ENCODE measurements at regions not wholly inside any gene's neighbourhood (a gene's known extent, or its start where the extent isn't known, plus 50 kb on each side); places are given as distances from the start of the nearest gene placed in this dataset.

DNA sequence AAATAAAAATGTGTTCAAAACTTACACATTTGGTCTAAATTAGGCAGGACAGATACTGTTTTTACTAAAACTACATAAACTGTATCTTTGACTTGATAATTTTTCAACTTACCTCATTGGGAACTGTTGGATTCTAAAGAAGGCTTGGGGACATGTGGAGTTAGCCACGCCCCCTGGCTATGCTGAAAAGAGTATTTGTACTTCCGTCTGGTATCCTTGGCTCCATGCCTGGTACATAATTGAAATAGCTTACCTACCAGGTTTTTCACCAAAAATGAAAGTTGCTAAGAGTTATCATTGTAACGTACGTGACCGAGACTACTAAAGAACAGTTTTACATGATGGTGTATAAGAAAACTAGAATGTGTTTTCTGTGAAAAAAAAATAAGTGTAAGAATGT is 604.8 kb upstream of the IGFBP3 start:
- no peak for DNase-seq

DNA sequence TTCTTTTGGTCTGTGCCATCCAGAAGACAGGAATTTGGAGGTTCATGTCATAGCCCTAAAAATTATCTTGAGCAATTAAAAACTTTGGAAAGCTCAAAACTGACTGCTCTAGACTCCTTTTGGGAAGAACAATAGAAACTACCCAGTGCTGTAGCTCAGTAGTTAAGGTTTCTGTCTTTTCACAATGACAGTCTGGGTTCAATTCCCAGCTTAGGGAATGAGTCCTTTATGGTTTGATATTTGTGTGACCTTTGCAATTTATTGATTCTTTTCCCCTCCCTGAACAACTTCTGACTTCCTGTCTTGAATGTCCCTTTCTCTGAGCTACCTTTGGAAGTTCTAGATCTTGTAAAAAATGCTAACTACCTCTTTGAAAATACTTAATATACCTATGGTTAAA is 603.3 kb upstream of the IGFBP3 start:
- no peak for DNase-seq

GRCh38 chr7:46522354-46522906 is 601.4 kb upstream of the IGFBP3 start:
- no peak for DNase-seq

GRCh38 chr7:46518713-46519112 is 597.6 kb upstream of the IGFBP3 start:
- no peak for DNase-seq

DNA sequence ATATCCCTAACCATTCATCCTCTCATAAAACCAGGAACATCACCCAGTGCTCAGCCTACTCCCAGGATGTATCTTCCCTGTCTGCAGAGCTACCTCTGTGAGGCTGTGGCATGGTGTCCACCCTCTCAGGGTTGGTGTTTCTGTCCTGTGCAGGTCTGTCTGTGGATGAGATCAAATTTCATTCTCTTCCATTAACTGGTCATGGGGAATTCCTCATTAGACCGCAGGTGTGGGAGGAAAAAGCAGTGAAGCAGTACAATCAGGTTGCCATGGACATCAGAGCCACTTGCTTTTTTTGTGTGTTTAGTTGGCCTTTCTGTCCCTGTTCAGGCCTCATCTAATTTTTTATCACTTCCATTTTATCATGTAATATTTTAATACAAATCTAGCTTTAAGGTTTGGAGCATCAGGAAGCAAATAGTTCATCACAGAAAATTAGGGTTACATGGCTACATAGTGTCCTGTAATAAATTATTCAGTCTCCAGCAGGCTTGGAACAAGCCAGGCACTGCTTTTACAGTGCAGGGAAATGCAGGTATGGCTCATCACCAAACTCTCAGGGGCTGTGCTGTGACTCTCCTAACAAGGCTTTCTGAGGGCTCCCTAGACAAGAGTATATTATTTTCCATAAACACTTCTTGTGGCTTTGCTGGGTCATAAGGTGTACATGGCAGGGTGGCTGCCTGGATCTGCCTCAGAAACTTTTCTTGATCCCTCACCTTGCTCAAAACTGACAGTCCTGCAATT is 594.9 kb upstream of the IGFBP3 start:
- no peak for DNase-seq

GRCh38 chr7:46513447-46513848 is 592.4 kb upstream of the IGFBP3 start:
- DNase-seq = no peak

GRCh38 chr7:46512891-46513413 is 591.9 kb upstream of the IGFBP3 start:
- no peak for DNase-seq

- no peak for DNase-seq
Observed at GRCh38 chr7:46511442-46512215, 590.6 kb upstream of the IGFBP3 start.

DNA sequence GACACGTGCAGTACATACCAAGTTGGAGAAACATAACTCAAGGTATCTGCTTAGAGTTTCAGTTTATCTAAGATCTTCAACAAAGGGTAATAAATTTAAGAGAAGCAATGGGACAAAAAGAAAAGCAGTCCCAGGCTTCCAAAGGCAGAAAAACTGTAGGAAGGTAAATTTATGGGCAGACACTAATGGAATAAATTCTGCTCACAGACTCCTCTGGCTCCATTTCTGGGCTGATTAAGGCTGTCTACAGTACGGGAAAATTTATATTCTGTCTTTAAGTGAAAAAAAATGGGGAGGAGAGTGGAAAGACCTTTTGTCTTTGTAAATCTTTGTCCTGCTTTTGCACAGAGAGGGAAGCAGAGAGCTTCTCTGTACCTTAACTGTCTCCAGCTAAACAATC is 587.5 kb upstream of the IGFBP3 start:
- DNase-seq = no peak

GRCh38 chr7:46507560-46507959 is 586.5 kb upstream of the IGFBP3 start:
- no peak for DNase-seq

DNA sequence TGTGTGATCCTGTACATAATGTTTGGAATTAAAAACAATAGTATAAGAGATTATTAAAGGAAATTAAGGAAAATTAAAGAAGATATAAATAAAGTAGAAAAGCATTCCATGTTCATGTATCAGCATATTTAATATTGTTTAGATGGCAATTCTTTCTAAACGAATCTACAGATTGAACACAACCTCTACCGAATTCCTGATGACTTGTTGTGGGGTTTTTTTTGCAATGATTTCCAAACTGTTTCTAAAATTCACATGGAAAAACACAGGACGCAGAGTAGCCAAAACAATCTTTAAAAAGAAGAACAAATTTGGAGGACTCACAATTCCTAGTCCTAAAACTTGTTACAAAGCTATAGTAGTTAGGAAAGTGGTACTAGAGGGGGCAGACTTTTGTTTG is 573.4 kb upstream of the IGFBP3 start:
- no peak for DNase-seq

- DNase-seq = peak; percentile 71
Observed at GRCh38 chr7:46494028-46494427, 573.0 kb upstream of the IGFBP3 start.

GRCh38 chr7:46493196-46493595 is 572.1 kb upstream of the IGFBP3 start:
- no peak for DNase-seq

GRCh38 chr7:46492466-46492865 is 571.4 kb upstream of the IGFBP3 start:
- no peak for DNase-seq

GRCh38 chr7:46490406-46490805 is 569.3 kb upstream of the IGFBP3 start:
- no peak for DNase-seq

GRCh38 chr7:46489106-46489505 is 568.0 kb upstream of the IGFBP3 start:
- no peak for DNase-seq

GRCh38 chr7:46488607-46489006 is 567.5 kb upstream of the IGFBP3 start:
- no peak for DNase-seq

DNA sequence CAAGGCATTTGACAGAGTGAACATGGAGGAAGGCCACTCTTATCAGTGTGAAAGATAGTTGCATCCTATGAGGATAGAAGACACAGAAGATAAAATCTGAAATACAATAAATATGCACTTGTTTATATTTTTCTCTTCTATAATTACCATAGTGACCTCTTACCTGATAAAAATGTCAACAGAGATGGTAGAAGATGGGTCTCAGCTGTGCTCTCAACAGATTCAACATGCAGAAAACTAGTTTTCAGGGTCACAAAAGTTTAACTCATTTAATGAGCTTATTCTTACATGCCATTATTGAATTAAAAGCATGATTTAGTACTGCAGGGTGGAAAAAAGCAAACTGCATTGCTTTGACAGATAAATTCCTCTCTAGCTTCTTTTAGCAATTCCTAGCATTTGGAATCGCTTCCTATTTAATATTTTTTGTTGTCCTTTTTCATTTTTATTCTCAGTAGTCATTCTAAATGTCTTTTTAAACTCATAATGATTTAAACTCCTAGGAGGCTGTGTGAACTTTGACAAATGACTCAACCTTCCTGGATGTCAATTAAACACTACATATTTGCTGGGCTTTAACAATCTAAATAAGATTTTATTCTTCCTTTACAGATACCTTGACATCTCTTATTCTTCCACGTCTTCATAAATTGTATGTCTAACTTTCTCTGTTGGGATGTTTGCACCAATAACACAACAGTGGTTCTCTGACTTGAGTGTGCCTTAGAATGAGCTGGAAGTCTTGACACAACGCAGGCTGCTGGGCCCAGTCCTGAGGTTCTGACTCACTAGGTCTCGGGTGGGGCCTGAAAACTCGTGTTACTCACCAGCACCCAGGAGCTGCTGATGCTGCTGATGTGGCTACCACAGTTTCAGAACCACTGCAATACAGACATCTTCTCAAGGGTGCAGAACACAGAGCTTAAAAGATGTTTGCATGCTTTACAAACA is 565.5 kb upstream of the IGFBP3 start:
- peak; percentile 73 for DNase-seq

DNA sequence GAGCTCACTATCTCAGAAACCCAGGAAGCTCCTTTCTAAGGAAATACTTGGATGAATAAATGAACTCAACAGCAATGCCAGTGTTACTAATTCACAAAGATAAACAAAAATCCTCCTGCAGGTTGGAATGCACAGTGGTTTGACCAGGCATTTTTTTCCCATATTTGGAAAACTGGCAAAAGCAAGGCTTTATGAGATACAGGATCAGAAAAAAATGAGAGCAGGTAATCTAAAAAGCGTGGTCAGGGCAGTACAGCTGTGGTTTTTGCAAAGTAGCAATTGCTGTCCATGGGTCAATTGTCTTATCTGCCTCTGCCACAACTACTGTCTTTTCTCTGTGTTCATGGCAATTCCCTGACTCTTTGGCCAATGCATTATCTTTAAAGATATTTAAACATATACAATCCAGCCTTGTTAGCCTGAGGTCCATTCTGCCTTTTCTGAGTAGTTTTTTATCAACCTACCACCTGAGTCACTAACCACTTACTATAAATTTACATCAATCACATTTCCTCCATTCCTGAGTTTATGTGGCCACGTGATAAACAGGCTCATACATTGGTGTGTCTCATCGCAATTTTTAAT is 564.5 kb upstream of the IGFBP3 start:
- DNase-seq = no peak

- no peak for DNase-seq
Observed at GRCh38 chr7:46484906-46485305, 563.8 kb upstream of the IGFBP3 start.

DNA sequence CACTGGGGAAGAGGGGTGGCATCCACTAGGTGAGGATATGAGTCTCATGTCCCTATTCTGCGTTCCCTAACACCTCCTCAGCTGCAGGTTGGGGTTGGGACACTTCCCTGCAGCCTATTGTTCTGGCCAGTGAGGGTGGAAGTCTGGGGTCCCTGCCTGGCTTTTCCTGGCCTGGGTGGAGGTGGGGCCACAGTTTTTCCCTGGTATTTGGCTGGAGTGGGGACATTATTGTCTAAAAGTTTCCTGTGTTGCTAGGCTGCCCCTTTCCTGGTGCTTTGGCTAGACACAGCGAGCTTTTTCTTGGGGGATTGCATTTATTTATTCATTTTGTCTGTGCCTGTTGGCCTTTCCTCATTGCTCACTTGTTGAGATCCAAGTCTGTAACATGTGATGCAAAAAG is 559.5 kb upstream of the IGFBP3 start:
- DNase-seq = no peak

DNA sequence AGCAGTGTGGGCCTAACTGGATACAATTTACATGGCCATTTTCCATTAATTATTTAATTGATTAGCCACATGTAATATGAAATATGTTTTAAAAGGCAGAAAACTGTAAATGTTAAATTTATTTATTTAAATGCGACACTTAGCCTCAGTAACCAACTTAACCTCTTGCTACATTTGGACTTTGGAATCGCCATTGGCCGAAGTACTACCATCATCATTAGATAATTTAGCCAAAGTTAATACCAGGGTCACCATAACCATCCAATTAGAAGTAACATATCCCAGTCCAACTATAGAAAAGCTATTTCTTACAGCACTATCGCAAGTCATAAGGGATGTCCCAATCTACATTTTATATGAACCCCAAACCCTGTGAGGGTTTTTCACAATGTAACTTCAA is 558.6 kb upstream of the IGFBP3 start:
- DNase-seq = no peak

Data from islet precursor cell (in vitro differentiated cells).